ENCODE measurements at regions not wholly inside any gene's neighbourhood (a gene's known extent, or its start where the extent isn't known, plus 50 kb on each side); places are given as distances from the start of the nearest gene placed in this dataset.
"Not testable (repeated sequence)": the region's sequence is repeated elsewhere in the genome, so short reads cannot be mapped to it uniquely, and the experiment has no call there.

GRCh38 chr6:51429017-51429712, 610.5 kb downstream of the TFAP2B start:
- no peak for DNase-seq

- no peak for DNase-seq
These were observed 611.9 kb downstream of the TFAP2B start for GRCh38 chr6:51430589-51430988.

DNA sequence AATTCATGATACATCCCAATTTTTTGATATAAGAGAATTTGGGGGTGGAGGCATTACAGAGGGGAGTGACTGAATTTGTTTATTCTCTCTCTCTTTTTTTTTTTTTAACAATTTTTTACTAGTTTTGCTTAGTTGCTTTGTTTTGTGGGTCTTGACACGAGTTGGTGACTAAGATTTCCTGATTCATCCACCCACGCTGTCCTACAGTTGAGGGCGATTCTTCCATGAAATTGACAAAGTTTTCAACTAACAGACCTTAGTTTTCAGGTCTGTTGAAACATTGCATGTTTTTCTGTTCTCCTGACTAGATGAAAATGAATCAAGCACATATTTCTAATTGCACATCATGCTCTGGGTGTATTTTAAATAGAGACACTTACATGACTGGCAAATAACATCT, 613.8 kb downstream of the TFAP2B start:
- DNase-seq = no peak

GRCh38 chr6:51450248-51450957, 631.7 kb downstream of the TFAP2B start:
- DNase-seq = no peak

- DNase-seq = no peak
These were observed 632.3 kb downstream of the TFAP2B start for GRCh38 chr6:51450958-51451357.

DNA sequence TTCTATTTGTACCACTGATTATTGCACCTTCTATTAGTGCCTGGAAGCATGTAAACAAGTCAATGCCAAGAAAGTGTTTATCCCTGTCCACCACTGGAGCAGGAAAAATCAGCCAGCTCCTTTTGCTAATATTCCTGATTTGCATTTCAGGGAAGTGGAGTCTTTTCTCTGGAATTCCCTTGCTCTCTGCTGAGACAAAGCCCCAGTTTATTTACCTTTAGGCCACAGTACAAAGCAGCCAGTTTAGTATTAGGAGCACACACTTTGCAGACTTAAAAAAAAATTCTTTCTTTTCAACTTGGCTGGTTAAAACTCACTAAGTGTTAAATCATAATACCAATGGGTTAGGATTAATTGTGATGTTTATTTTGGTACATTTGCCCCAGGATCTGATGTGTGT, 631.1 kb downstream of the PKHD1 start:
- no peak for DNase-seq

DNA sequence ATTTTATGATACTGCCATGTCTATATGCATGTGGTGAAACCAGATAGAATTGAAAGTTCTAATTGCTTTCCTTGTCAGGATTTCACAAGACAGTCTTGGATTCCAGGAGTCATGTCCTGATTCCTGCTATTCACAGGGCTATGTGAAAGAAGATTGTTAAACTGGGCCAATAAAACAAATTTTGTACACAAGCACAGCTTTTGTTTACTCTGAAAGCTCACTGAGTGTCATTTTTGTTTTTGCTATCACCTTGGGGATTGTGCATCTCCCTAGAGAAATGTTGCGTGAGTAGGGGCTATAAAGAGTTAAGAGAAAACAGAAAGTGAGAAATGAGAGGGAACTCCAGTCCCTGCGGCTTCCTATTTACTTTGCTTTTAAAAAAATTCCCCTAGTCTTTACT, 627.5 kb downstream of the PKHD1 start:
- no peak for DNase-seq

DNA sequence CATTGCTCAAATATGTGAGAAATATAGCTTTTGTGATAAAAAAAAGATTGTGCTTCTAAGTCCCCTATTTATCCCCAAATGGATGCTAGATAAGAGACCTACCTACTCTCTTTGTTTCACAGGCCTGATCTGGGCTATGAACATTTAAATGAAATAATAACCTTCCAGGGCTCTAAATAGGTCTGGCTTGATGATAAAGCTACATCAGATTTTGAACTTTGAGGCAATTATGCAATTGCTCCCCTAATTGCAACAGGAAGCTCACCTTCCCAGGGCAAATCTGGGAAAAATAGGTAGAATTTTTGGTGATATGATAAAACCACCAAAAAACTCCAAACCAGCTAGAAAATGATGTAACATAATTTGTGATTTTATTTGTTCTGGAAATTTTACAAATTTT, 624.5 kb downstream of the PKHD1 start:
- DNase-seq = no peak

DNA sequence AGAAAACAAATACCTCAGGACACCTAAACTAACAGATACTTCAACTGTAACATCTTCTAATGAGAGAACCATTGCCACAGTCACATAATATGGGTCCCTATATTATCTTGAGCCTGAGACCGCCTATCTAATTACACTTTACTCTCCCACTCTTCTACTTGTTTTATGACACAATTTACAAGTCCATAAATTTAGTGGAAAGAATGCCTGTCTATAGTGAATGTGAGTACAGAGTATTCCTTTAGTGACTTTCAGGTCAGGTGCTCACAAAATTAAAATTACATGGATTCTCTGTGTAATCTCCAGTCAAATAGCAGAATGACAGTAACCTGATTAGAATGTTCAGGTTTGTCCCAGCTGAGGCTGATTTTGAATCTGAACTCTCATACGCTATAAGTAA, 624.1 kb downstream of the PKHD1 start:
- DNase-seq = no peak

- DNase-seq = no peak
These were observed 622.5 kb downstream of the PKHD1 start for GRCh38 chr6:51464956-51465355.

DNA sequence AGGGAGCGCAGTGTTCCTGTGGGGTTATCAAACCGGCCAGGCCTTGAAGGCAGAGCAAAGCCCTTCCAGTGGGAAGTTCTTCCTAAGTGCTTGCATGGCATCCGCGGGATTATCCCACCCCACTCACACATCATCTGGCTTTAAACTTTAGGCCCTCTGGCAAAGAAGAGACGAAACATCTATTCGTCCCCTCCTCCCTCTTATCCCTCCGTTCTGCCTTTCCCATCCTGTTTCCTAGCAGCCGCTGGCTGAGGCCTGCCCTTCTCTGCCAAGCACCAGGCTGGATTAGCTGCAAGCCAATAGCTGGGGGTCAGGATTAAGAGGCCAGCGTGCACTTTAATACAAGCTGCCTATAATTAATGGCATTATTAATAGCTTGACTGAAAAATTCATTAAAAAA, 621.0 kb downstream of the PKHD1 start:
- no peak for DNase-seq

DNA sequence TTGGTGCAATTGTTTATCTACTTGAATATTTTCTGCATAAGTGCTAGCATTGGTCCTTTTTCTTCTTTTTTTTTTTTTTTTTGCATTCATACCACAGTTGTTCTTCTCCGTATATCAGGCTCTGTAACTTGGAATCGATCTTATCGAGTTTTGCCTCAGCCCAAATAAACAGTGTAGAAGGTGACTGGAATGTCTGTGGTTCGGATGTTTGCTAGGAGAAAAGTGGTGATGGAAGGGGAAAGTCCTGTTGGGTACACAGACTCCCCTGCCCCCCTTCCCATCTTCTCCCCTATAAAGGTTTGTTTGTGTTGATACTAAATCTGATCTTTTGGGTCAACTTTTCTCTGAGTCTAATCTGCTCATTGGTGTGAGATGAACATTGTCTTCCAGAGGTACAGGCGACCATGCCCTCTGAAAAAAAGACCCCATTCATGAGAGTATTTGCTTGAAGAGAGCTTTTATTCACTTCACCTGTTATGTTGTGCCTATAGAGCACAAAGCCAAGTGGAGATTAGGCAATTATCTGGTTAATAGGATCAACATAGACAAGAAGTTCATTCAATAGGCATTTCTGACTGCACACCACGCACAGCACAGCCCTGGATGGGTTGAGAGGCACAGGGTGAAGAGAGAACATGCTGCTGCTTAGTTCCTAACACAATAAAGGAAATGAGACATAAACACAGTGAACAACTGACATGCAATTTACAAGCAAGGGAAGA, 620.0 kb downstream of the PKHD1 start:
- DNase-seq = no peak

DNA sequence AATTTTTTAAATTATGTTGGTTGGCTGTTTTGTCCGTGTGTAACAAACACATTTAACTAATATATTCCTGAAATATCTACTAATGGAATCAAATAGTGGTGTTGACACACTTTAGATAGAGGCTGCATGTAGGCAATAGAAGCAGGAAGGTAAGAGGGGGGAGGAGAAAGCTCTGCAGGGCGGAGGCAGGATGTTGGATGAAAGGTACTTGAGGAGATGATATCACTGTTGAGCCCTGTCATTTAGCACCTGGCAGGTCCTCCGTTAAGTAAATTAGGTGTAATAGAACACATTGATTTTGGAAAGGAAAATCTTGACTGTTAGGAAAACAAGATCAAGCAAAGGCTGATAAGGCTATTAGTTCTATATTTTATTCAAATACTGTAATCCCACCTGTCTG, 618.7 kb downstream of the PKHD1 start:
- no peak for DNase-seq

GRCh38 chr6:51472745-51473487, 614.5 kb downstream of the PKHD1 start:
- DNase-seq = no peak

DNA sequence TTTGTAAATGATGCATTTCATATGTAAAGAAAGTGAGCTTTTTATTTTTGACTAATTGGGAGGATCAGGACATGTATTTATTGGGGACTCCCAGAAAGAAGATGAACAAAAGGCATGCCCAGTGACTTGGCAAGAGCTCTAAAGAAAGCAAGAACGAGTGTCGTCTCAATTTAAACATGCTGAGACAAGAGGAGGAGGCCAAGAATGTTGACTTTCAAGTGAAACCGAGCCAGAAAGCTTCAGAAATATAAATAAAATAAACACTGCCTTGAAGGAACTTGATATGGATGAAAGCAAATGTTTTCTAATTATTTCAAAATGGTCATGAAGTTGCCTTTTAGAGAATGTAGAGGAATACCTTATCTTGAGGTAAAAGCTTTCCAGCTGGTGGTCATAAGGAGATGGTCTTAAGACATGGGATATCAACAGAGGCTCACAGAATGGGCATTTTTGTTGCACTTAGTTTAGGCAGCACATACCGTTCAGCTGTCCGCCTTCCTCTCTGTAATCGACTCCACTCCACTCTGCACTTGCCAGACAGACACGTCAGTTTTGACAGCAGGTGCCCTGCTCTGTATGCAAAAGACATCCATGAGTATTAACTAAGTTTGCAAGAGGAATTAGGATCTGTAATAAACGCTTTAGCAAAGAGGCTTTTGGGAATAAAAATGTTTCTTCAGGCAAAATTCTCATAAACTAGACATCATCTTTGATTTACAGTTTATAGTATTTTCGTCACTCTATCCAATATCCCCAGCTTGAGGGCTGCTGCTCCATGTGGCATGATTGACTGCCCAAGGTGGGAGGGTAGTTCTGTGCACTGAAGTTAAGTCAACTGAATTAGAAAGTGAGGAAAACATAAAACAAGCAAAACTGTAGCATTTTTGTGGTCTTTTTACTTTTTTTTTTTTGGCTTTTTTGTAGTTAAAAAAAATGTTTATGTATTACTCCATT, 613.1 kb downstream of the PKHD1 start:
- no peak for DNase-seq

DNA sequence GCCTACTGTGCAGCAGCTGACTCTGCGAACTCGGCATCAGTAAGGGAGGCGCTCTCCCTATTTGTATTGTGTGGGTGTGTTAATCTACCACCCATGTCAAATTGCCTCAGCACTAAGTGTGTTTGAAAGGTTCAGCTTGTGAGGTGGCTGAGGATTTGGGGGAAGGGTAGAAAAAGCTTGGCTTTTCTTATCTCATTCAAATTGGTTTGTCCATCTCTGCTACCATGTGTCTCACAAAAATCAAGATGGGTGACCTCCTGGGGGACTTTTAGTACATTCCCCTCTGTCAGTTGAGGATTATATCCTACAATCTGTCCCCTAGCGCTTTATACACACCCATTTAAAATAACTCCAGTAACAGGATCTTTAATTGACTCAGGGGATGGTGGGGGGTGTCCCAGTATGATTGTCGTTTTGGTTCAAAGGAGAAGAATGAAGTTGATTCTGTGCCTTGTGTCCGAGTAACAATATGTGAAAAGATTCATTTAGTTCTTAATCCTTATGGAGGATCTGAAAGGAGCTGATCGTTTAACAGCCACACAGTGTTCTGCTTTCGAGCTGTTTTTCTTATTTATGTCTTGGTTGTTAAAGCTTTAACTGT, 609.6 kb downstream of the PKHD1 start:
- DNase-seq = no peak

DNA sequence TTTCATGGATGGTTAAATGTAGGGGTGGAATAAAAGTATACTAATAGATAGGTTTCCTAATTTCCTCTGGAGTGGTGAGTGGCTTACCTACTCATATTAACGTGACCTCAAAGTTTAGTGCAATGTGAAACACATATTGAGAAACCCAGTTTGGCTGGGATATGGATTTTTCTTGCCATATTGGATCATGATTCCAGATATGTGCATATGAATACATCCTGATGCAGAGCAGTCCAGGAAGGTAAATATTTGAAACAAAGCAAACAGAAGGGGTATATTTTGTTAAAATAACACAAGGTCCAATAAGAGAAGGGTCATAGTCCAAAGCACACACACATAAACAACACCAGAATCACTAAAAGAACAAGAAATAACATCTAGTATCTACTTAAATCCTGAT, 608.1 kb downstream of the PKHD1 start:
- DNase-seq = no peak

GRCh38 chr6:51480040-51480439, 607.4 kb downstream of the PKHD1 start:
- no peak for DNase-seq

- DNase-seq = not testable (repeated sequence)
These were observed 601.5 kb downstream of the PKHD1 start for GRCh38 chr6:51485869-51486268.

GRCh38 chr6:51487937-51488336, 599.5 kb downstream of the PKHD1 start:
- DNase-seq = no peak

- DNase-seq = peak in 1 of 2 experiments; percentile 6
These were observed 598.3 kb downstream of the PKHD1 start for GRCh38 chr6:51489133-51489532.

- no peak for DNase-seq
These were observed 597.3 kb downstream of the PKHD1 start for GRCh38 chr6:51490101-51490500.

All from NCI-H446 (cell line).